Spleen (tissue), 11 donors: ENCODE measurements at regions not wholly inside any gene's neighbourhood (a gene's known extent, or its start where the extent isn't known, plus 50 kb on each side); places are given as distances from the start of the nearest gene placed in this dataset.

Source experiments
- DNase-seq: peaks from one replicate; pipeline ENCODE4 v3.0.0-alpha.2; 2020
- H3K27ac ChIP-seq, 8 donors: fragments of 200-600 bp; sonication (generic) in 7 of 8; 1 replicate in 4 of 8; 2 replicates in 4 of 8; pipeline versions ENCODE4 v1.5.0 to v1.8.0; 2016 to 2021; ENCODE audit warnings: inconsistent platforms in 4 of 8, mild to moderate bottlenecking in 4 of 8, moderate library complexity in 1 of 8
- H3K27me3 ChIP-seq, 7 donors: fragments of 200-600 bp; sonication (generic) in 6 of 7; replicated peaks in 1 of 7; 1 replicate in 4 of 7; 2 replicates in 3 of 7; pipeline versions ENCODE4 v1.5.0 to v1.8.0; 2016 to 2021; ENCODE audit warnings: inconsistent platforms in 3 of 7, mild to moderate bottlenecking in 1 of 7
- H3K36me3 ChIP-seq, 6 donors: fragments of 200-600 bp; sonication (generic) in 5 of 6; 1 replicate in 4 of 6; 2 replicates in 2 of 6; pipeline versions ENCODE4 v1.5.0 to v1.8.0; 2016 to 2021; ENCODE audit warnings: inconsistent platforms in 2 of 6
- H3K4me1 ChIP-seq, 6 donors: fragments of 200-600 bp; sonication (generic) in 5 of 6; 1 replicate in 3 of 6; 2 replicates in 3 of 6; pipeline versions ENCODE4 v1.5.0 to v1.8.0; 2016 to 2021; ENCODE audit warnings: inconsistent platforms in 3 of 6
- H3K4me3 ChIP-seq, 8 donors: fragments of 200-600 bp; sonication (generic) in 7 of 8; 1 replicate in 4 of 8; 2 replicates in 4 of 8; pipeline versions ENCODE4 v1.5.0 to v1.8.0; 2016 to 2021; ENCODE audit warnings: inconsistent platforms in 4 of 8, mild to moderate bottlenecking in 4 of 8, moderate library complexity in 2 of 8
- H3K9me3 ChIP-seq, 8 donors: fragments of 200-600 bp; sonication (generic) in 7 of 8; 1 replicate in 4 of 8; 2 replicates in 4 of 8; pipeline versions ENCODE4 v1.5.0 to v1.8.0; 2016 to 2021; ENCODE audit warnings: inconsistent platforms in 4 of 8
- CTCF ChIP-seq, 11 experiments: fragments of 200-600 bp in 7 of 11; fragments of 450-650 bp in 4 of 11; sonication (generic) in 4 of 11; IDR thresholded peaks in 8 of 11; conservative IDR thresholded peaks in 3 of 11; 1 replicate in 7 of 11; 2 replicates in 4 of 11; pipeline versions ENCODE4 v1.4.0 to v1.8.0; 2016 to 2021; ENCODE audit warnings: antibody characterized with exemption in 11 of 11, inconsistent platforms in 4 of 11, mild to moderate bottlenecking in 1 of 11
- POLR2A ChIP-seq, 3 donors: fragments of 450-650 bp; IDR thresholded peaks; one replicate each; pipeline ENCODE4 v1.5.1; 2017; ENCODE audit warnings: antibody characterized with exemption in 3 of 3, mild to moderate bottlenecking in 1 of 3
- POLR2AphosphoS5 ChIP-seq, 3 donors: sonication (generic); formaldehyde crosslinking; IDR thresholded peaks; one replicate each; pipeline ENCODE4 v1.5.1; 2017; ENCODE audit warnings: antibody characterized with exemption in 3 of 3
- WGBS, 5 donors: extraction: QIAGEN DNeasy Blood & Tissue Kit in 3 of 5; methylation state at CpG; one replicate each; pipeline versions ENCODE4 v1.1.5 to v1.1.7; 2013 to 2018; 5-methylcytosine and 5-hydroxymethylcytosine counted together
- intact Hi-C: fragments of 100-400 bp; cut with DNase I; formaldehyde crosslinking; loops from one replicate; pipeline ENCODE4 v1.15.0; 2023; ENCODE audit warnings: low total_unique reads
- donor health status: healthy with polysubstance abuse.
- donor health status: DM: no; HTN: no; CAD: no; lungs with moderate emphysema.
- donor health status: DM: no; HTN: no; CAD: no.
- donor health status: Bipolar disorder and iron deficiency.
- donor health status: healthy.
- donor health status: DM: no; HTN: no; CAD: no.
- donor health status: DM: yes; HTN: yes; CAD: no.

DNA sequence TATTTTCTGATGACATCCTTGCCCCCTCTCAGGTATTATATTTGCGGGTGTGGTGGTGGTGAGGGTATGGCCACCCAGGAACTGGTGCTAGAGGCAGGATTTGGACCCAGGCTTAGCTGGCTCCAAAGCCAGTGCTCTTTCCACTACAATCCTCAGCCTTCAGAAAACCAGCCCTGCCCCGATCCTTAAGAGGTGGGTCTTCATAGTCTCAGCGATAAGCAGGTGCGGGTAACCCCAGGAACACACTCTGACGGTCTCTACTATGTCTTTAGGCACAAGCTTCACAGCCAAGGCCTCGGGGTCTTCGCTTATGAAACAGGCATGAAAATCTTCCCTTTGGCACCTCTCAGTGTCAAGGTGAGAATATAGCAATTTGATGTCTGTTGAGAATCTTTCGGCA is 169.3 kb downstream of the FGF18 start:
- 86 to 94% (median 90%) methylated on average over 8 of the region's 8 CpGs for WGBS, 5 donors
- Histone ChIP-seq H3K36me3 (no peaks in the 10 kb centered on the region), H3K27me3 (peaks cover 0 to 41% (median 0%) of the 10 kb centered on the region in 7 donors), H3K4me1 (no peaks in the 10 kb centered on the region), H3K9me3 (no peaks in the 10 kb centered on the region), H3K4me3 (no peak overlapping the region), H3K27ac (no peak overlapping the region)
- TF ChIP-seq POLR2AphosphoS5 (IDR thresholded peaks at IDR 0.05) (no peak), POLR2A (IDR thresholded peaks at IDR 0.05) (no peak)
- intact Hi-C loops = no loop called here
- DNase-seq = no peak

GRCh38 chr5:171589461-171589860 is 170.0 kb downstream of the FGF18 start:
- intact Hi-C loops = no loop called here
- Histone ChIP-seq H3K9me3 (no peaks in the 10 kb centered on the region), H3K4me3 (no peak overlapping the region), H3K4me1 (no peaks in the 10 kb centered on the region), H3K27ac (no peak overlapping the region), H3K27me3 (peaks cover 0 to 41% (median 0%) of the 10 kb centered on the region in 7 donors), H3K36me3 (no peaks in the 10 kb centered on the region)
- TF ChIP-seq POLR2A (IDR thresholded peaks at IDR 0.05) (no peak), POLR2AphosphoS5 (IDR thresholded peaks at IDR 0.05) (no peak), CTCF (IDR thresholded peaks at IDR 0.05 in 8 of 11, conservative IDR thresholded peaks at IDR 0.05 in 3 of 11) (no peak)
- no peak for DNase-seq
- 86 to 91% (median 87%) methylated on average over 11 of the region's 11 CpGs for WGBS, 5 donors

- intact Hi-C loops = no loop called here
- Histone ChIP-seq H3K9me3 (no peaks in the 10 kb centered on the region), H3K4me1 (no peaks in the 10 kb centered on the region), H3K27ac (no peak overlapping the region), H3K27me3 (peaks cover 0 to 38% (median 0%) of the 10 kb centered on the region in 7 donors), H3K36me3 (no peaks in the 10 kb centered on the region), H3K4me3 (no peak overlapping the region)
- no peak for DNase-seq
- WGBS, 5 donors = 89 to 95% (median 94%) methylated on average over 5 of the region's 5 CpGs
- TF ChIP-seq CTCF (IDR thresholded peaks at IDR 0.05 in 8 of 11, conservative IDR thresholded peaks at IDR 0.05 in 3 of 11) (no peak), POLR2A (IDR thresholded peaks at IDR 0.05) (no peak), POLR2AphosphoS5 (IDR thresholded peaks at IDR 0.05) (no peak)
Measured at GRCh38 chr5:171592076-171592475, 172.6 kb downstream of the FGF18 start.

DNA sequence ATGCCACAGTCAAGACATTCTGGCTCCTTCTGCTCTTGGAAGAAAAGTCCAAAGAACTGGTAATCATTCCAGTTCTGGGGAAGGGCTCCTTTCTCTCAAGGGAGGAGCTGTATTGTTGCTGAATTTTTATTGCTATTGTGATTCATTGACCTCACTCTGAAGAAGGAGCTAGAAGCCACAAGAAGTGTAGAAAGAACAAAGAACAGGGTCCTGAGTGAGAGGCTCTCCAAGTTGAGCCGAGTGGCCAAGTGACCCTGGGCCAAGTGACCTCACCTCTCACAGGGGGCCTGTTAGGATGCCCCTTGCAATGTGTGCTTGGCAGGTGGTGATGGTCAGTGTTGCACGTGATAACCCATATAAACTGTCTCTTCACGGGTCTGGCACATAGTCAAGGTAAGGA is 173.3 kb downstream of the FGF18 start:
- peaks cover 0 to 40% (median 0%) of the 10 kb centered on the region in 7 donors for H3K27me3 ChIP-seq

More for the DNA sequence above, 173.3 kb downstream of the FGF18 start:
- WGBS, 5 donors = 68 to 93% (median 85%) methylated on average over 3 of the region's 3 CpGs
- Histone ChIP-seq H3K27ac (no peak overlapping the region), H3K9me3 (no peaks in the 10 kb centered on the region), H3K4me1 (no peaks in the 10 kb centered on the region), H3K36me3 (no peaks in the 10 kb centered on the region), H3K4me3 (no peak overlapping the region)
- no peak for TF ChIP-seq POLR2A (IDR thresholded peaks at IDR 0.05)
- TF ChIP-seq CTCF (IDR thresholded peaks at IDR 0.05 in 8 of 11, conservative IDR thresholded peaks at IDR 0.05 in 3 of 11) = no peak
- TF ChIP-seq POLR2AphosphoS5 (IDR thresholded peaks at IDR 0.05) = no peak
- intact Hi-C loops = no loop called here
- no peak for DNase-seq
